ENCODE measurements at regions not wholly inside any gene's neighbourhood (a gene's known extent, or its start where the extent isn't known, plus 50 kb on each side); places are given as distances from the start of the nearest gene placed in this dataset.
"Not testable (repeated sequence)": the region's sequence is repeated elsewhere in the genome, so short reads cannot be mapped to it uniquely, and the experiment has no call there.

GRCh38 chr3:177709470-177709869 is 512.2 kb upstream of the TBL1XR1 start:
- TF ChIP-seq CTCF (conservative IDR thresholded peaks at IDR 0.05); EZH2 (IDR thresholded peaks at IDR 0.05; ENCODE audit: low read depth): not testable (repeated sequence)

All from PC-9 (cell line).